H1 (cell line): ENCODE measurements at regions not wholly inside any gene's neighbourhood (a gene's known extent, or its start where the extent isn't known, plus 50 kb on each side); places are given as distances from the start of the nearest gene placed in this dataset.

ENCODE experiments used
- JUN ChIP-seq: IDR thresholded peaks from 2 replicates; pipeline ENCODE4 v1.6.1; 2011; ENCODE audit warnings: low read depth, mild to moderate bottlenecking, improper control_type of control experiment, low read length
- NANOG ChIP-seq: IDR thresholded peaks from 2 replicates; pipeline ENCODE4 v1.6.1; 2011; ENCODE audit warnings: low read length, low read depth, mild to moderate bottlenecking, inconsistent platforms; ENCODE audit not compliant: insufficient read depth, poor library complexity, severe bottlenecking
- POU5F1 ChIP-seq: IDR thresholded peaks from 2 replicates; pipeline ENCODE4 v1.6.1; 2011; ENCODE audit warnings: low read depth, mild to moderate bottlenecking, low read length, moderate library complexity
- RFX5 ChIP-seq: IDR thresholded peaks from 2 replicates; pipeline ENCODE4 v1.6.1; 2011; ENCODE audit warnings: low read depth, low read length, improper control_type of control experiment, borderline replicate concordance
- RNF2 ChIP-seq: fragments of 200-900, 300-1000 bp; sonication (generic); IDR thresholded peaks from 2 replicates; pipeline ENCODE4 v1.7.1; 2016; ENCODE audit warnings: borderline replicate concordance, low read depth, mild to moderate bottlenecking, antibody characterized with exemption, low read length; ENCODE audit not compliant: poor library complexity, severe bottlenecking; ENCODE audit errors: missing control alignments
- TEAD4 ChIP-seq: IDR thresholded peaks from 2 replicates; pipeline ENCODE4 v1.6.1; 2012; ENCODE audit warnings: low read depth, low read length, inconsistent platforms, mixed read lengths
- TF ChIP-seq, protein P1 (sequence below): fragments of 300-600 bp; sonication (generic); IDR thresholded peaks from 2 replicates; pipeline ENCODE4 v1.7.1; 2012; ENCODE audit warnings: low read length, moderate library complexity, mild to moderate bottlenecking, inconsistent platforms; ENCODE audit not compliant: insufficient replicate concordance

DNA sequence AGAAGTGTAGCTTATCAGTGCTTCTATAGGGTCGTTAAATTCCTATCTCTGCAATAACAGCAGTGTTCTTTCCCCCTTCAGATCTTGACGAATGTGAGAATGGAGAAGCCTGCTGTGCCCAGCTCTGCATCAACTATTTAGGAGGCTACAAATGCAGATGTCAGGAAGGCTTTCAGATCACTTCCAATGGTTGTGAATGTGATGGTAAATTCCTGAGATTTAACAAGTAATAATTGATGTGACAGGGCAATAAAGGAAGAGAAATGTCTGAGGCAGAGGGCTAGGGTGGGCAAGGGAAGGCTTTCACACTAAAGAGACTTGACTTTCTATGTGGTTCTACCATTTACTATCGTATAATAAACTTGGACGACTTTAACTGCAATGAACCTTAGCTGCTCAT lies 711.7 kb upstream of the GOLIM4 start (continued):
- TF ChIP-seq, protein P1, sequence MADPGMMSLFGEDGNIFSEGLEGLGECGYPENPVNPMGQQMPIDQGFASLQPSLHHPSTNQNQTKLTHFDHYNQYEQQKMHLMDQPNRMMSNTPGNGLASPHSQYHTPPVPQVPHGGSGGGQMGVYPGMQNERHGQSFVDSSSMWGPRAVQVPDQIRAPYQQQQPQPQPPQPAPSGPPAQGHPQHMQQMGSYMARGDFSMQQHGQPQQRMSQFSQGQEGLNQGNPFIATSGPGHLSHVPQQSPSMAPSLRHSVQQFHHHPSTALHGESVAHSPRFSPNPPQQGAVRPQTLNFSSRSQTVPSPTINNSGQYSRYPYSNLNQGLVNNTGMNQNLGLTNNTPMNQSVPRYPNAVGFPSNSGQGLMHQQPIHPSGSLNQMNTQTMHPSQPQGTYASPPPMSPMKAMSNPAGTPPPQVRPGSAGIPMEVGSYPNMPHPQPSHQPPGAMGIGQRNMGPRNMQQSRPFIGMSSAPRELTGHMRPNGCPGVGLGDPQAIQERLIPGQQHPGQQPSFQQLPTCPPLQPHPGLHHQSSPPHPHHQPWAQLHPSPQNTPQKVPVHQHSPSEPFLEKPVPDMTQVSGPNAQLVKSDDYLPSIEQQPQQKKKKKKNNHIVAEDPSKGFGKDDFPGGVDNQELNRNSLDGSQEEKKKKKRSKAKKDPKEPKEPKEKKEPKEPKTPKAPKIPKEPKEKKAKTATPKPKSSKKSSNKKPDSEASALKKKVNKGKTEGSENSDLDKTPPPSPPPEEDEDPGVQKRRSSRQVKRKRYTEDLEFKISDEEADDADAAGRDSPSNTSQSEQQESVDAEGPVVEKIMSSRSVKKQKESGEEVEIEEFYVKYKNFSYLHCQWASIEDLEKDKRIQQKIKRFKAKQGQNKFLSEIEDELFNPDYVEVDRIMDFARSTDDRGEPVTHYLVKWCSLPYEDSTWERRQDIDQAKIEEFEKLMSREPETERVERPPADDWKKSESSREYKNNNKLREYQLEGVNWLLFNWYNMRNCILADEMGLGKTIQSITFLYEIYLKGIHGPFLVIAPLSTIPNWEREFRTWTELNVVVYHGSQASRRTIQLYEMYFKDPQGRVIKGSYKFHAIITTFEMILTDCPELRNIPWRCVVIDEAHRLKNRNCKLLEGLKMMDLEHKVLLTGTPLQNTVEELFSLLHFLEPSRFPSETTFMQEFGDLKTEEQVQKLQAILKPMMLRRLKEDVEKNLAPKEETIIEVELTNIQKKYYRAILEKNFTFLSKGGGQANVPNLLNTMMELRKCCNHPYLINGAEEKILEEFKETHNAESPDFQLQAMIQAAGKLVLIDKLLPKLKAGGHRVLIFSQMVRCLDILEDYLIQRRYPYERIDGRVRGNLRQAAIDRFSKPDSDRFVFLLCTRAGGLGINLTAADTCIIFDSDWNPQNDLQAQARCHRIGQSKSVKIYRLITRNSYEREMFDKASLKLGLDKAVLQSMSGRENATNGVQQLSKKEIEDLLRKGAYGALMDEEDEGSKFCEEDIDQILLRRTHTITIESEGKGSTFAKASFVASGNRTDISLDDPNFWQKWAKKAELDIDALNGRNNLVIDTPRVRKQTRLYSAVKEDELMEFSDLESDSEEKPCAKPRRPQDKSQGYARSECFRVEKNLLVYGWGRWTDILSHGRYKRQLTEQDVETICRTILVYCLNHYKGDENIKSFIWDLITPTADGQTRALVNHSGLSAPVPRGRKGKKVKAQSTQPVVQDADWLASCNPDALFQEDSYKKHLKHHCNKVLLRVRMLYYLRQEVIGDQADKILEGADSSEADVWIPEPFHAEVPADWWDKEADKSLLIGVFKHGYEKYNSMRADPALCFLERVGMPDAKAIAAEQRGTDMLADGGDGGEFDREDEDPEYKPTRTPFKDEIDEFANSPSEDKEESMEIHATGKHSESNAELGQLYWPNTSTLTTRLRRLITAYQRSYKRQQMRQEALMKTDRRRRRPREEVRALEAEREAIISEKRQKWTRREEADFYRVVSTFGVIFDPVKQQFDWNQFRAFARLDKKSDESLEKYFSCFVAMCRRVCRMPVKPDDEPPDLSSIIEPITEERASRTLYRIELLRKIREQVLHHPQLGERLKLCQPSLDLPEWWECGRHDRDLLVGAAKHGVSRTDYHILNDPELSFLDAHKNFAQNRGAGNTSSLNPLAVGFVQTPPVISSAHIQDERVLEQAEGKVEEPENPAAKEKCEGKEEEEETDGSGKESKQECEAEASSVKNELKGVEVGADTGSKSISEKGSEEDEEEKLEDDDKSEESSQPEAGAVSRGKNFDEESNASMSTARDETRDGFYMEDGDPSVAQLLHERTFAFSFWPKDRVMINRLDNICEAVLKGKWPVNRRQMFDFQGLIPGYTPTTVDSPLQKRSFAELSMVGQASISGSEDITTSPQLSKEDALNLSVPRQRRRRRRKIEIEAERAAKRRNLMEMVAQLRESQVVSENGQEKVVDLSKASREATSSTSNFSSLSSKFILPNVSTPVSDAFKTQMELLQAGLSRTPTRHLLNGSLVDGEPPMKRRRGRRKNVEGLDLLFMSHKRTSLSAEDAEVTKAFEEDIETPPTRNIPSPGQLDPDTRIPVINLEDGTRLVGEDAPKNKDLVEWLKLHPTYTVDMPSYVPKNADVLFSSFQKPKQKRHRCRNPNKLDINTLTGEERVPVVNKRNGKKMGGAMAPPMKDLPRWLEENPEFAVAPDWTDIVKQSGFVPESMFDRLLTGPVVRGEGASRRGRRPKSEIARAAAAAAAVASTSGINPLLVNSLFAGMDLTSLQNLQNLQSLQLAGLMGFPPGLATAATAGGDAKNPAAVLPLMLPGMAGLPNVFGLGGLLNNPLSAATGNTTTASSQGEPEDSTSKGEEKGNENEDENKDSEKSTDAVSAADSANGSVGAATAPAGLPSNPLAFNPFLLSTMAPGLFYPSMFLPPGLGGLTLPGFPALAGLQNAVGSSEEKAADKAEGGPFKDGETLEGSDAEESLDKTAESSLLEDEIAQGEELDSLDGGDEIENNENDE, result peak; percentile 48
- TF ChIP-seq RFX5 (no peak), JUN (no peak), NANOG (peak; percentile 48), POU5F1 (no peak), RNF2 (no peak), TEAD4 (peak; percentile 64; the same call in 1 of the 2 replicates)
